ENCODE measurements at regions not wholly inside any gene's neighbourhood (a gene's known extent, or its start where the extent isn't known, plus 50 kb on each side); places are given as distances from the start of the nearest gene placed in this dataset.

- no peak for TF ChIP-seq CTCF (IDR thresholded peaks at IDR 0.05)
- no peak for DNase-seq (ENCODE audit: low spot score)
- H3K27ac ChIP-seq, result no peak overlapping the region
- no peak overlapping the region for H3K4me3 ChIP-seq
Measured at GRCh38 chr4:53779025-53779424, 187.7 kb upstream of the LNX1 start.

GRCh38 chr4:53778155-53778554 lies 186.9 kb upstream of the LNX1 start:
- DNase-seq (ENCODE audit: low spot score), result no peak
- Histone ChIP-seq H3K4me3 (no peak overlapping the region), H3K27ac (no peak overlapping the region)
- no peak for TF ChIP-seq CTCF (IDR thresholded peaks at IDR 0.05)

GRCh38 chr4:53777244-53777984 lies 186.1 kb upstream of the LNX1 start:
- no peak for TF ChIP-seq CTCF (IDR thresholded peaks at IDR 0.05)
- H3K4me3 ChIP-seq, result no peak overlapping the region
- no peak for DNase-seq (ENCODE audit: low spot score)
- no peak overlapping the region for H3K27ac ChIP-seq

- H3K27ac ChIP-seq, result no peak overlapping the region
- TF ChIP-seq CTCF (IDR thresholded peaks at IDR 0.05), result no peak
- DNase-seq (ENCODE audit: low spot score), result no peak
- no peak overlapping the region for H3K4me3 ChIP-seq
Measured at GRCh38 chr4:53776141-53776540, 184.9 kb upstream of the LNX1 start.

- DNase-seq (ENCODE audit: low spot score), result no peak
Measured at GRCh38 chr4:53775381-53775780, 184.1 kb upstream of the LNX1 start.

GRCh38 chr4:53771326-53771725 lies 180.0 kb upstream of the LNX1 start:
- H3K27ac ChIP-seq, result no peak overlapping the region
- TF ChIP-seq CTCF (IDR thresholded peaks at IDR 0.05), result no peak
- DNase-seq (ENCODE audit: low spot score), result no peak
- H3K4me3 ChIP-seq, result no peak overlapping the region

More at GRCh38 chr4:53775381-53775780, 184.1 kb upstream of the LNX1 start:
- no peak for TF ChIP-seq CTCF (IDR thresholded peaks at IDR 0.05)
- Histone ChIP-seq H3K27ac (no peak overlapping the region), H3K4me3 (no peak overlapping the region)

GRCh38 chr4:53767482-53767881 lies 176.2 kb upstream of the LNX1 start:
- TF ChIP-seq CTCF (IDR thresholded peaks at IDR 0.05), result no peak
- no peak overlapping the region for H3K27ac ChIP-seq
- no peak overlapping the region for H3K4me3 ChIP-seq
- no peak for DNase-seq (ENCODE audit: low spot score)
